ENCODE measurements at regions not wholly inside any gene's neighbourhood (a gene's known extent, or its start where the extent isn't known, plus 50 kb on each side); places are given as distances from the start of the nearest gene placed in this dataset.

DNA sequence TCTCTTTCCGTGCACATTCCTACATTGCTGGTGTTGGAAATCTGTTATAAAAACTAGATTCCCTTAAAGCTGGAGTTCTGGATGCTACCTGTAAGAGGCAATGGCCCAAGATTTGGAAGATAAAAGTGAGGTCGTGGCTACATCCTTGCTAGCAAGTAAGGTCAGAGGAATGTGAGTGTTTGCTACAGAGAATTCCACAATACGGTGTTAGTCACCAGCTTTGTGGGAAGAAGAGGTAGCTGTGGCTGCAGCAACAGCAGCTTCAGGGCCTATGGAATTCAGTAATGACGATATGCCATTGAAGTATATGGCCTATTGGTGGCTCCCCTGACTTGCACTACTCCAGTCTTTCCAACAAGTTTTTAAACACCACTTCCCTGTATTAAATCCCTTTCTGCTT is 227.7 kb upstream of the TMEM260 start:
- no peaks in the 10 kb centered on the region for H3K79me2 ChIP-seq (ENCODE audit: insufficient read depth)
- H3K9me2 ChIP-seq (ENCODE audit: insufficient read depth) = no peaks in the 10 kb centered on the region
- H3K9ac ChIP-seq = no peak overlapping the region
- 38 to 41% methylated on average over 4 of the region's 4 CpGs for WGBS, 2 experiments (ENCODE audit: low coverage in 1 of 2, low lambda C conversion rate in 2 of 2, missing lambda C conversion rate in 2 of 2)
- 0 out of 2 replicates have a peak, but pooled peaks cover 4% of the 10 kb centered on the region for H3F3A ChIP-seq (ENCODE audit: insufficient read depth)
- no peaks in the 10 kb centered on the region for H3K36me3 ChIP-seq (ENCODE audit: low read depth)
- H3K4me2 ChIP-seq (ENCODE audit: unreplicated experiment) = no peak overlapping the region
- no peak overlapping the region for H3K4me3 ChIP-seq
- no peaks in the 10 kb centered on the region for H4K20me1 ChIP-seq (ENCODE audit: insufficient read depth)
- TF ChIP-seq EZH2phosphoT487 (IDR thresholded peaks at IDR 0.05; ENCODE audit: insufficient read depth, low read depth) (no peak), EZH2 (IDR thresholded peaks at IDR 0.05; ENCODE audit: insufficient read depth, poor library complexity, severe bottlenecking) (no peak)
- H3K27me3 ChIP-seq (replicated peaks; ENCODE audit: insufficient read depth) = no peaks in the 10 kb centered on the region
- no peak overlapping the region; the same call in 1 of the 2 replicates for H3K27ac ChIP-seq
- no peak overlapping the region for H2AFZ ChIP-seq
- DNase-seq = peak; percentile 89
- H3K9me3 ChIP-seq (ENCODE audit: low read depth) = no peaks in the 10 kb centered on the region
- peaks cover 9% of the 10 kb centered on the region for H3K4me1 ChIP-seq (ENCODE audit: insufficient read depth)
- in situ Hi-C loops (cut with MboI) = no loop called here

DNA sequence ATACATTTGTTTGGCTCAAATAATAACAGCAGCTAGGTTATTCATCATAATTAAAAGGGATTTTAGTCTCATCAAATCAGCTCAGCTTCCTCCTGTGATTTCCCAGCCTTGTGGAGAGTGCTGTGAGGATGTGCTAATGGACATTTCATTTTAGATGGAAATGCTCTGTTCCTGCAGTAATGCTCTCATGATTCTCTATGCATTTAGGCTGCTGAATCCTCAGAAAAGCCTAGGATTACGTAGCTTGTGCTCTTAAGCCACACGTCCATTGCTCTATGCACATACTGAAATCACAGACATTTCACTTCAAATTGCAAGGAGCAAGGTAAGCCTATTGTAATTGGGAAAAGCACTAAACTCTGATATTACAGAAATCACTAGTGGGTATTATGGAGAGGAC is 226.6 kb upstream of the TMEM260 start:
- H3K9me2 ChIP-seq (ENCODE audit: insufficient read depth) = no peaks in the 10 kb centered on the region
- H3K36me3 ChIP-seq (ENCODE audit: low read depth) = no peaks in the 10 kb centered on the region
- no peak overlapping the region for H3K4me2 ChIP-seq (ENCODE audit: unreplicated experiment)
- H4K20me1 ChIP-seq (ENCODE audit: insufficient read depth) = no peaks in the 10 kb centered on the region
- DNase-seq = no peak
- H3K9ac ChIP-seq = no peak overlapping the region
- H3K27me3 ChIP-seq (replicated peaks; ENCODE audit: insufficient read depth) = no peaks in the 10 kb centered on the region
- H2AFZ ChIP-seq = no peak overlapping the region
- H3K4me3 ChIP-seq = no peak overlapping the region
- H3K27ac ChIP-seq = no peak overlapping the region
- 97 to 98% methylated on average over 2 of the region's 2 CpGs for WGBS, 2 experiments (ENCODE audit: low coverage in 1 of 2, low lambda C conversion rate in 2 of 2, missing lambda C conversion rate in 2 of 2)
- TF ChIP-seq EZH2phosphoT487 (IDR thresholded peaks at IDR 0.05; ENCODE audit: insufficient read depth, low read depth) (no peak), EZH2 (IDR thresholded peaks at IDR 0.05; ENCODE audit: insufficient read depth, poor library complexity, severe bottlenecking) (no peak)
- H3K4me1 ChIP-seq (ENCODE audit: insufficient read depth) = peaks cover 10% of the 10 kb centered on the region
- H3K9me3 ChIP-seq (ENCODE audit: low read depth) = no peaks in the 10 kb centered on the region
- no peaks in the 10 kb centered on the region for H3K79me2 ChIP-seq (ENCODE audit: insufficient read depth)
- H3F3A ChIP-seq (ENCODE audit: insufficient read depth) = 0 out of 2 replicates have a peak, but pooled peaks cover 4% of the 10 kb centered on the region
- in situ Hi-C loops (cut with MboI) = no loop called here

DNA sequence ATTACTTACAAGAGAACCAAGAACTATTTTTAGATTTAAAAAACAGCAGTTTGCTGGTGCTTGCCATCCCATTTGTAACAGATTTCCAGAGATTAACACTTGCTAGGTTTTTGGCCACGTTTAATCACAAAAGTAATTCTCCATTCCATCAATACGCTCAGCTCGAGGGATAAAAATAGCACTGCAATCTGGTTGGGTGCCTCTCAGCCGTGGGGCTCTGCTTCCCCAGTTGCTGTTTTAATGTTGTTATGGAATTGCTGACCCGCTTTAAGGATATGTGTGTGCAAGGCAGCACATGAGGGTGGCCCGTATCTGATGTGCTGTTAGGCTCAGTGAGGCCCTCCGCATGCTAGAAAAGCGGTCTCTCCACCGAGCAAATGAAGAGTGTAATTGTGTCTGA is 222.2 kb upstream of the TMEM260 start:
- H3K79me2 ChIP-seq (ENCODE audit: insufficient read depth) = no peaks in the 10 kb centered on the region
- H3K9me2 ChIP-seq (ENCODE audit: insufficient read depth) = no peaks in the 10 kb centered on the region
- no peak overlapping the region for H3K27ac ChIP-seq
- no peaks in the 10 kb centered on the region for H3F3A ChIP-seq (ENCODE audit: insufficient read depth)
- no peak overlapping the region for H3K9ac ChIP-seq
- no peak overlapping the region for H3K4me2 ChIP-seq (ENCODE audit: unreplicated experiment)
- no peak overlapping the region for H2AFZ ChIP-seq
- no peak overlapping the region for H3K4me3 ChIP-seq
- 49 to 52% methylated on average over 9 of the region's 9 CpGs for WGBS, 2 experiments (ENCODE audit: low coverage in 1 of 2, low lambda C conversion rate in 2 of 2, missing lambda C conversion rate in 2 of 2)
- no peak for DNase-seq
- TF ChIP-seq EZH2 (IDR thresholded peaks at IDR 0.05; ENCODE audit: insufficient read depth, poor library complexity, severe bottlenecking) (no peak), EZH2phosphoT487 (IDR thresholded peaks at IDR 0.05; ENCODE audit: insufficient read depth, low read depth) (no peak)
- H3K4me1 ChIP-seq (ENCODE audit: insufficient read depth) = peaks cover 6% of the 10 kb centered on the region
- no peaks in the 10 kb centered on the region for H3K9me3 ChIP-seq (ENCODE audit: low read depth)
- no peaks in the 10 kb centered on the region for H3K36me3 ChIP-seq (ENCODE audit: low read depth)
- in situ Hi-C loops (cut with MboI) = no loop called here
- no peaks in the 10 kb centered on the region for H3K27me3 ChIP-seq (replicated peaks; ENCODE audit: insufficient read depth)
- H4K20me1 ChIP-seq (ENCODE audit: insufficient read depth) = no peaks in the 10 kb centered on the region

DNA sequence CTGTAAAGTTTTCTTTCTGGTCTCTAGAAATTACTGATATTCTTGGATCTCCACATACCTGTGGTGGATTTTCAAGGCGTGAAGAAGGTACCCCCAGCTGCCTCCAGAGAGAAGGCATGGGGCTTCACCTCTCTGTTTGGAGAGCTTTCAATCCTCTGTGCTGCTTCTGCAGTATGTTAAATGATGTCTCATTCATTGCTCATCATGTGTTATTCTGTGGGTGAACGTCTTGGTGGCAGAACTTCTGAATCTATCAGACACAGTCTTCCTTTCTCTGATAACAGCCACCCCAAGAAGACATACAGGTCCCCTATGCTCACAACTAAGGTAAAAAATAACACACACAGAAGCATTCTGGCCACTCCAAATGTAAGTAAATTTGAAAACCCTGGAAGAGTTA is 221.3 kb upstream of the TMEM260 start:
- TF ChIP-seq EZH2 (IDR thresholded peaks at IDR 0.05; ENCODE audit: insufficient read depth, poor library complexity, severe bottlenecking) (no peak), EZH2phosphoT487 (IDR thresholded peaks at IDR 0.05; ENCODE audit: insufficient read depth, low read depth) (no peak)
- Histone ChIP-seq H3K4me3 (no peak overlapping the region), H3F3A (ENCODE audit: insufficient read depth) (no peaks in the 10 kb centered on the region), H3K36me3 (ENCODE audit: low read depth) (no peaks in the 10 kb centered on the region), H4K20me1 (ENCODE audit: insufficient read depth) (no peaks in the 10 kb centered on the region), H3K4me1 (ENCODE audit: insufficient read depth) (peaks cover 6% of the 10 kb centered on the region; the same call in 1 of the 2 replicates), H3K9ac (no peak overlapping the region), H3K4me2 (ENCODE audit: unreplicated experiment) (no peak overlapping the region), H2AFZ (no peak overlapping the region), H3K79me2 (ENCODE audit: insufficient read depth) (no peaks in the 10 kb centered on the region), H3K9me2 (ENCODE audit: insufficient read depth) (no peaks in the 10 kb centered on the region), H3K27me3 (replicated peaks; ENCODE audit: insufficient read depth) (no peaks in the 10 kb centered on the region), H3K9me3 (ENCODE audit: low read depth) (no peaks in the 10 kb centered on the region), H3K27ac (no peak overlapping the region)
- in situ Hi-C loops (cut with MboI) = no loop called here
- peak; percentile 30 for DNase-seq
- WGBS, 2 experiments (ENCODE audit: low coverage in 1 of 2, low lambda C conversion rate in 2 of 2, missing lambda C conversion rate in 2 of 2) = 18 to 32% methylated on average over 2 of the region's 2 CpGs

Measured in GM23248 (cell line).